Activated T-cell treated with anti-CD3 and anti-CD28 coated beads, Interleukin-2, amount 50 U/mL, for 4 hours (primary cell): ENCODE measurements at regions not wholly inside any gene's neighbourhood (a gene's known extent, or its start where the extent isn't known, plus 50 kb on each side); places are given as distances from the start of the nearest gene placed in this dataset.

Experiments
- ATAC-seq, 2 donors: fragments of 200-7000 bp; cut with Tn5 transposase; one replicate each; pipeline ENCODE4 v1.10.0; 2021
- DNase-seq: peaks from one replicate; pipeline ENCODE4 v3.0.0-alpha.2; 2020
- H3K27me3 Mint-ChIP-seq: one replicate; pipeline ENCODE4 v1.8.0; 2021; ENCODE audit warnings: low read depth, mixed read lengths
- H3K36me3 Mint-ChIP-seq: one replicate; pipeline ENCODE4 v1.8.0; 2022; ENCODE audit warnings: mixed read lengths; ENCODE audit not compliant: insufficient read depth
- H3K4me1 Mint-ChIP-seq: one replicate; pipeline ENCODE4 v1.8.0; 2021; ENCODE audit warnings: low read depth, mixed read lengths
- H3K4me3 Mint-ChIP-seq: one replicate; pipeline ENCODE4 v1.8.0; 2021; ENCODE audit warnings: mild to moderate bottlenecking, moderate library complexity, mixed read lengths
- H3K9me3 Mint-ChIP-seq: one replicate; pipeline ENCODE4 v1.8.0; 2021; ENCODE audit warnings: mixed read lengths

DNA sequence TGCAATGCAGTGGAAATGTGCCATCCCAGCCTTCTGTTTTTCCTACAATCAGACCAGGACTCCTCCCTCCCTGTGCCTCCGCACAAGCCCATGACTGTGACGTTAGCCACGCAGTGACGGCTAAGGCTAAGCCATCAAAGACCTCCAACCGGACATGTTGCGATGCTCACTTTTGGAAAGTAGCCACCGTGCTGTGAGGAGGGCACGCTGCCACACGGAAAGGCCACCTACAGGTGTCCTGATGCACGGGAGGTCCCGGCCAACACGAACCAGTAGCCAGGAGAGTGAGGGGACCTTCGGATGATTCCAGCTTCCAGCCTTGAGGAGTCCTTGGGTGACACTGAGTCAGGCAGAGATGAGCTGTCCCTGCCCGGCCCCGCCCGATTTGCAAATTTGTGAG lies 53.9 kb downstream of the FOXL1 start:
- no peaks in the 10 kb centered on the region for H3K9me3 Mint-ChIP-seq
- DNase-seq = no peak
- H3K4me3 Mint-ChIP-seq = no peak overlapping the region
- peaks cover 17% of the 10 kb centered on the region for H3K27me3 Mint-ChIP-seq
- ATAC-seq = no peak
- H3K4me1 Mint-ChIP-seq = no peaks in the 10 kb centered on the region
- no peaks in the 10 kb centered on the region for H3K36me3 Mint-ChIP-seq

DNA sequence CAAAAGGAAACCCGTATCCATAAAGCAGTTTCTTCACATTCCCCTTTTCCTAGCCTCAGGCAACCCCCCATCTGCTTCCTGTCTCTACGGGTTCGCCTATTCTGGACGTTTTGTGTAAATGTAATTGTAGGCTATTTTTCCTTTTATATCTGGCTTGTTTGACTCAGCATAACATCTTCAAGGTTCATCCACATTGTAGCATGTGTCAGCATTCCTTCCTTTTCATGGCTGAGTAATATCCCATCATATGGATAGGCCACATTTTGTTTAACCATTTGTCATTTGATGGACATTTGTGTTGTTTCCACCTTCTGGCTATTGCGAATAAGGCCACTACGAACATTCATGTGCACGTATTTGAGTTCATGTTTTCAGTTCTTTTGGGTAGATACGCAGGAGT lies 54.6 kb downstream of the FOXL1 start:
- Mint-ChIP-seq H3K4me1 (no peaks in the 10 kb centered on the region), H3K4me3 (no peak overlapping the region), H3K36me3 (no peaks in the 10 kb centered on the region), H3K9me3 (no peaks in the 10 kb centered on the region), H3K27me3 (peaks cover 17% of the 10 kb centered on the region)
- DNase-seq (no peak), ATAC-seq (no peak)

DNA sequence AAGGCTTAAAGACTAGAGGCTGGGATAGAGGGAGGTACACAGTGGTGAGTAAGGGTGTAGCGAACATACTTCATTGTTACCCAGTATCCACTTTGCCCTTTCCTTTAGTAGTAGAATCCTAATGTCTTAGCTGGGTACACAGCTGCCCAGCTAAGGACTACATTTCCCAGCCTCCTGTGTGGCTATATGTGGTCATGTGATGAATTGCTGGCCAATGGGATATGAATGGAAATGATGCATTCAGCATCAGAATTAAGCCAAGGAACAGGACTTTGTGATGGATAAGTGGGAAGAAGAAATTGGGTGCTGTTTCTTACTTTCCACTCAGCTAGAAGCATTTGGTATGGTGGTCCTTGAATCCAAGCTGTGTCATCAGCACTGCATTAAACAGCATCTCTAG lies 55.9 kb downstream of the FOXL1 start:
- no peak for DNase-seq
- no peak for ATAC-seq
- H3K4me3 Mint-ChIP-seq = no peak overlapping the region
- no peaks in the 10 kb centered on the region for H3K36me3 Mint-ChIP-seq
- no peaks in the 10 kb centered on the region for H3K9me3 Mint-ChIP-seq
- H3K27me3 Mint-ChIP-seq = peaks cover 15% of the 10 kb centered on the region
- no peaks in the 10 kb centered on the region for H3K4me1 Mint-ChIP-seq

DNA sequence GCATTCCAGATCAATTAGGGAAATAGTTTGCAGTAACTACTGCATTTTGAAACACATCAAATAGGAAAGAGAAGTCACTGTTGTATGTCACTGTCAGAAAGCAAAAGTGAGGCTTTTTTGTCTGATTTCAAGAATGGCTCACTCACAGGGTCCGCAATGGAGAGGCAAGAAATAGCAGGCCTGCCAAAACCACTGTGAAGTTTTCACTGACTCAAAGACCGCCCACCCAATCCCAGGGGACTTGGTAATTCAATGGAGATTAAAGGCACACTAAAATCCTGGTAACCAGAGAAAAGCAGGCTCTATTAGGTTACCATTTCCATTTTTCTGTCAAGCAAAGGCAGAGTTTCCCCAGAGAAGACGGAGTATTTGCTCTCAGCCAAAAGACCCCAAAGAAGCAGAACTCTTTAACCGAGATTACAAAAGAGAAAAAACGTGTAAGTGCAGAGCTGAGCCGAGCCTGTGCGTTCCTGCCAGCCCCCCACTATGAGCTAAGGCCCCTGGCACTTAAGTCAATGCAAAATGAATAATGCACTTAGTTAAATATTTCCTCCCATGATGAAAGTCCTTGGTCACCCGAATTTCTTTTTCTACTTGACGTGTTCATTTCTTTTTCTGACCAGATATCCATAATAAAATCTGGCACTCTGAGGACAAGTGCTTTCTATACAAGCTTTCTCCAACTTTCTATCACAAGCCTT lies 57.0 kb downstream of the FOXL1 start:
- no peaks in the 10 kb centered on the region for H3K9me3 Mint-ChIP-seq
- ATAC-seq (no peak), DNase-seq (no peak)
- H3K36me3 Mint-ChIP-seq = no peaks in the 10 kb centered on the region
- peaks cover 15% of the 10 kb centered on the region for H3K27me3 Mint-ChIP-seq
- H3K4me3 Mint-ChIP-seq = no peak overlapping the region
- no peaks in the 10 kb centered on the region for H3K4me1 Mint-ChIP-seq

DNA sequence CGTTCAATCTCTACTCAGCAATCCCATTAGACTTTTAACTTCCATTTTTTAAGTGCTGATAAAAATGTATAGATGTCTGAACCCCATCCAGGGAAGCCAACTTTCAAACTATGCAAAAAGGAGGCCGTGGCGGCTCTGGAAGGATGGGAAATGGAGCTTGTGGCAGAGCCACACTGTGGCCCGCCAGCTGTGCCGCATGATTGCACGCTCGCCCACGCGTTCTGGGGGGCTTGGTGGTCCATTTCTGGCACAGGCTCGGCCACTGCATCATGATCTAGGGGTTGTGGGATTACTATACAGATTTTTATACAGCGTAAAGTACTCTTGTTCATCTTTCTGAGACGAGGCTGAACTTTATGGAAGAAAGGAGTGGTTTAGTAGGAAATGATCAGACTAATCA lies 57.6 kb downstream of the FOXL1 start:
- ATAC-seq (no peak), DNase-seq (no peak)
- Mint-ChIP-seq H3K9me3 (no peaks in the 10 kb centered on the region), H3K36me3 (no peaks in the 10 kb centered on the region), H3K4me3 (no peak overlapping the region), H3K4me1 (no peaks in the 10 kb centered on the region), H3K27me3 (peaks cover 15% of the 10 kb centered on the region)

DNA sequence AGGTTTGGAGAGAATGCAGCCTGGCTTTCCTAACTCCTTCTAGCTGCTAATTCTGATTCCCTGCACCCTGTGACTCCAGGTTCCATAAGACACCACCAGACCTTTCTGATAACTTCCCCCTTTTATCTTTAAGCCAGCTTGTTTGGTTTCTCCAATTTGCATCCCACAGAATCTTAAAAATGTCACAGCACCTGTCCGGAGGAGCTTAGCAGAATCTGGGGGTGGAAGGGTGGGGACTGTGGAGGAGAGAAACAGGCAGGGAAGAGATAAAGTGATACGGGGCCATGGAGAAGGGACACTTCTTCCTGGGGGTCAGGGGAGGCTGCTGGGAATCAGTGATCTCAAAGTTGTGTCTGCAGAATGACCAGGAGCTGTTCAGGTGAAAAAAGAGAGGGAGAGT lies 59.4 kb downstream of the FOXL1 start:
- Mint-ChIP-seq H3K36me3 (no peaks in the 10 kb centered on the region), H3K4me3 (no peak overlapping the region), H3K9me3 (no peaks in the 10 kb centered on the region), H3K4me1 (no peaks in the 10 kb centered on the region), H3K27me3 (peaks cover 9% of the 10 kb centered on the region)
- ATAC-seq (no peak), DNase-seq (no peak)

DNA sequence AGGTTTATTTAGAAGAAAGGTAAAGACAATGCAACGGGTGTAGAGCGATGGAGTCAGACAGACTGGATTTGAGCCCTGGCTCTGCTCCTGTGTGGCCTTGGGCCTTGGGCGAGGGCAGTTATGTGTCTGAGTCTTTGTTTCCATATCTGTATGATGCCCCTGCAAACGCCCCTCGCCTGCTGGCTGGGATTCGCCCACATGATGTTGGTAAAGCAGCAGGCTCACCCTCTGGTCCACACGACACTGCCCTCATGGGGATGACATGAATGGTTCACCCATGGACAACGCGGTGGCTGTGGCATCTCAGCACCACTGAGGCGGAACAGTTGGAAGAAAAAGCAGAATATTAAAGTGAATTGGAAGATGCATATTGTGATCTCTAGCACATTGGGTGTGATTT lies 60.3 kb downstream of the FOXL1 start:
- Mint-ChIP-seq H3K36me3 (no peaks in the 10 kb centered on the region), H3K4me1 (no peaks in the 10 kb centered on the region), H3K4me3 (no peak overlapping the region), H3K9me3 (no peaks in the 10 kb centered on the region), H3K27me3 (peaks cover 6% of the 10 kb centered on the region)
- DNase-seq = no peak
- ATAC-seq = no peak

DNA sequence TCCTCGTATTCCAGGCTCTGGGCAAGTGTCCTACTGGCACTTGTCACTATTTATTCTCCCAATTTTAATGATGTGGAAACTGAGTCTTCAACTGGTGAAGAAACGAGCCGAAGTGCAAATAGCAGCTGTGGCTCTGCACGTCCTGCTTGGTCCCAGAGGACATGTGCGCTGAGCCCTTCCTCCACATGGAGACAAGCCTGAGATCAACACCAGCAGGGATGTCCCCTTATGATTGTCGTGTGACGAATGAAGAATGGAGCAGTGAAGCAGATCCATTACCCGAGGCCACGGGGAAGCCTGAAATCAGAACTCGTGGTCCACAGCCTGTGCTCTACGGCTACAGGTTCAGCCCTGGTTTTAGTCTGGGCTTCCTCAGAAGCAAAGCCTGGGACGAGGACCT lies 61.0 kb downstream of the FOXL1 start:
- no peaks in the 10 kb centered on the region for H3K36me3 Mint-ChIP-seq
- DNase-seq (no peak), ATAC-seq (no peak)
- no peaks in the 10 kb centered on the region for H3K4me1 Mint-ChIP-seq
- H3K27me3 Mint-ChIP-seq = peaks cover 6% of the 10 kb centered on the region
- no peak overlapping the region for H3K4me3 Mint-ChIP-seq
- no peaks in the 10 kb centered on the region for H3K9me3 Mint-ChIP-seq

DNA sequence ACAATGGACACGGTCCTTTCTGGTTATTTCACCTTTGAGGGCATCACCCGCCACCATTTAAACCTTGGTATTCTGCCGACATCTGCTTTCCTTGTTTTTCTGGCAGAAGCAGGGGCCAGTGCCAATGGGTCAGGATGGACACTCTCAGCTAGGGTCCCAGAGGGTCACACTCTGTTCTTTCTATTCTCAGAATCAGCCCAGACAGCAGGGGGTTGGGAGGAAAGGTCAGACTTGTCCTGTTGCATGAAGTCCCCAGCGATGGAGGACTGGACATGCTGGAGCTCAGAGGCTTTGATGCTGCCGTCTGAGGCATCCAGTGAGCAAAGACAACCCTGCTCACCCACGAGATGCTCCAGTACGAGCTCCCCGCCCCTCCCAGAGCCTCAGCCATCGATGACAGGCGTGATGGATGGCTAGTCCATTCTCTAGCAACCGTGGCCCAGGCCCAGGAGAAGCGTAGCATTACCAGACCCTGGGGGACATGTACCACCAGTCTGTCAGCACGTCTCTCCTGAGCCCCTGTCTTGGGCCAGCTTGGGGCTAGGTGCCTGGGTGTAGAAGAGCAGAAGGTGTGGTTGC lies 62.0 kb downstream of the FOXL1 start:
- Mint-ChIP-seq H3K27me3 (peaks cover 6% of the 10 kb centered on the region), H3K4me3 (no peak overlapping the region), H3K9me3 (no peaks in the 10 kb centered on the region), H3K4me1 (no peaks in the 10 kb centered on the region), H3K36me3 (no peaks in the 10 kb centered on the region)
- DNase-seq (no peak), ATAC-seq (no peak)

DNA sequence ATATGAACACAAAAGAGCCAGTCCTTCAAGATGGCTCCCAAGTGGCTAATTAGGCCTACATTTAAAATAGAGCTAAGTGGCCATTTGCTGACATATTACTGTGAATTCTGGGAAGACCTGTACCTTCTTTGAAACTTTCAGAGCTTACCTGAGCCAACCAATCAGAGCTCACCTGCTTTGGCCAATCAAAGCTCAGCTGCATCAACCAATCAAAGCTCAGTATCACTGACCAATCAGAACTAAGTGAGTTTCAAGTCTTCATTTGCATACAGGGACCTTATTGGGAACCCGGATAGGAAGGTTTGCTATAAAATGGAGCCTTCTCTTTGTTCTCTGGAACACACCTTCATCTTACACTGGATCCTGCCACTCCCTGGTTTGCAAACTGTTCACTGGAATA lies 63.7 kb downstream of the FOXL1 start:
- no peaks in the 10 kb centered on the region for H3K4me1 Mint-ChIP-seq
- H3K27me3 Mint-ChIP-seq = no peaks in the 10 kb centered on the region
- ATAC-seq (no peak), DNase-seq (no peak)
- H3K9me3 Mint-ChIP-seq = no peaks in the 10 kb centered on the region
- no peaks in the 10 kb centered on the region for H3K36me3 Mint-ChIP-seq
- H3K4me3 Mint-ChIP-seq = no peak overlapping the region

DNA sequence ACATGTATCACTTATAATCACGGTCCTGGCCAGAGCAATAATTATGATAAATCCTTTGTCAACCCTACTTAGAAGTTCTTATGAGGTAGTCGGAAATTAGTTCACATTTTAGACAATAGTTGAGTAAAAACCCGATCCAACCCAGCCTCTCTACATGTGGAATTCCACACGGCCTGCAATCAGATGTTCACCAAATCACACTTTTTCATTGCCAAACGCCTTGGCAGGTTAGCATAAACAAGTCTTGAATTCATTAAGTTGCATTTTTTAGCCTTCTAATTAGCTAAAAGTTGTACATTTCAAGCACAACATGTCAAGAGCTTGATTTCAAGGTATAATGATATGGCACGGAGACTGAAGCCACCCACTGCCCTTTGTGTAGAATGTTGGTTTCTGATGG lies 65.3 kb downstream of the FOXL1 start:
- H3K4me1 Mint-ChIP-seq = no peaks in the 10 kb centered on the region
- H3K9me3 Mint-ChIP-seq = peaks cover 9% of the 10 kb centered on the region
- H3K4me3 Mint-ChIP-seq = no peak overlapping the region
- DNase-seq (no peak), ATAC-seq (no peak)
- H3K36me3 Mint-ChIP-seq = no peaks in the 10 kb centered on the region
- no peaks in the 10 kb centered on the region for H3K27me3 Mint-ChIP-seq

DNA sequence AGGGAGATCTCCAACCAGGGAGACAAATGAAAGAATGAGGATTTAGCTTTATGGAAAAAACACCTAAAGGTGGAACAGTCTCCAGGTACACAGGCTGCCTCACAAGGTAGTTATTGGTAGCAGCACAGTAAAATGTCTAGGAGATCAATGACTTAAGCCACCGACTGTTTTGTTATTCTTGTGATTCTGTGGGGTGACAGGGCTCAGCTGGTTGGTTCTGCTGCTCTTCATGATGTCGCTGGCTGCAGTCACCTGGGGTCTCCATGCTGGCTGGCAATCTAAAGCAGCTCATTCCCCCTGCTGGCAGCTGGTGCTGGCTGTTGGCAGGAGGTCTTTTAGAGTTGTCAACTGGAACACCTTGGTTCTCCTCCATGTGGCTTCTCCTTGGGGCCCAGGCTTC lies 69.2 kb downstream of the FOXL1 start:
- H3K36me3 Mint-ChIP-seq = no peaks in the 10 kb centered on the region
- no peaks in the 10 kb centered on the region for H3K4me1 Mint-ChIP-seq
- ATAC-seq (no peak), DNase-seq (no peak)
- H3K9me3 Mint-ChIP-seq = peaks cover 9% of the 10 kb centered on the region
- H3K27me3 Mint-ChIP-seq = no peaks in the 10 kb centered on the region
- H3K4me3 Mint-ChIP-seq = no peak overlapping the region

DNA sequence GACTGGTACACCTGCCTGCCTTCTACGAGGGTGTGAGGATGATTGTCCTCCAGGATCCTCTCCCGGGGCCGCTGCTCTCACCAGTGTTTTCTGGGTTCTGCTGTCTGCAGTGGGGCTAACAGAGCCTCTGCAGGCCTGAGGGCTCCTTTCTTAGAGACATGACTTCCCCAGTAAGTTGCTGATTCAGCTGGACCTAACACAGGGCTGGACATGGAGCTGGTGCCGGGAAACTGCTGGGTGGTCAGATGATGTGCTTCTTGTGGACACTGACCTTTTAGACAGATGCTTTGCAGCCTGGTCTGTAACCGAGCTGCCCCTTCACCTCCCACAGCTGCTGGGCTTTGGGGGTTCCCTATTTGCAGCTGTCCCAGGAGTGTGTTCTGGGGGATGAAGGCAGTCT lies 71.5 kb downstream of the FOXL1 start:
- no peak overlapping the region for H3K4me3 Mint-ChIP-seq
- peaks cover 9% of the 10 kb centered on the region for H3K9me3 Mint-ChIP-seq
- no peaks in the 10 kb centered on the region for H3K4me1 Mint-ChIP-seq
- DNase-seq = no peak
- no peaks in the 10 kb centered on the region for H3K36me3 Mint-ChIP-seq
- no peak for ATAC-seq
- no peaks in the 10 kb centered on the region for H3K27me3 Mint-ChIP-seq

DNA sequence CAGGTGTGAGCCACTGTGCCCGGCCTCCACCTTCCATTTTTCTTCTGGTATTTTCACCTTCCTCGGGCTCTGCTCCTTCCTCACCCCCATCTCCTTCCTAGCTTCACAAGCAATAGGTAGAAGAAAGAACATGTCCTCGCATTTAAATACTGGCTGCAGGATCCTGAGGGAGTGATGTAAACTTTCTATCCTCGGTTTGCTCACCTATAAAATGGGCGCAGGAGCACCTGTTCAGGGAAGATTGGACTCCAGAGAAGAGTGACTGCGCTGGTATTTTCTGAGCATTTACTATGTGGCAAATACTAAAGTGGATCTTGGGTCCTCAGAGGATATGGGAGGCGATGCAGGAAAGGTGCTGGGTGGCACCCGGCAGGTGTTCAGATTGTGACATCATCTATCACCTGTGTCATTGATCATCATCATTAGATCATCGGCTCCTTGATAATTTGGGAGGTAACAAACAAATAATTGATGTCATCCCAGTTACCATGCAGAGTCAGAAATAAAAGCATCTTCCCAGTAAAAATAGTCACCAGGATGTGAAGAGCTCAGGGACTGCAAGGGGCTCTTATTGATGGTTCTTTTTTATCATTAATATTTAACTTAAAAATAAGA lies 72.8 kb downstream of the FOXL1 start:
- Mint-ChIP-seq H3K4me3 (no peak overlapping the region), H3K27me3 (peaks cover 1% of the 10 kb centered on the region), H3K36me3 (no peaks in the 10 kb centered on the region), H3K4me1 (no peaks in the 10 kb centered on the region), H3K9me3 (peaks cover 9% of the 10 kb centered on the region)
- ATAC-seq (no peak), DNase-seq (no peak)

DNA sequence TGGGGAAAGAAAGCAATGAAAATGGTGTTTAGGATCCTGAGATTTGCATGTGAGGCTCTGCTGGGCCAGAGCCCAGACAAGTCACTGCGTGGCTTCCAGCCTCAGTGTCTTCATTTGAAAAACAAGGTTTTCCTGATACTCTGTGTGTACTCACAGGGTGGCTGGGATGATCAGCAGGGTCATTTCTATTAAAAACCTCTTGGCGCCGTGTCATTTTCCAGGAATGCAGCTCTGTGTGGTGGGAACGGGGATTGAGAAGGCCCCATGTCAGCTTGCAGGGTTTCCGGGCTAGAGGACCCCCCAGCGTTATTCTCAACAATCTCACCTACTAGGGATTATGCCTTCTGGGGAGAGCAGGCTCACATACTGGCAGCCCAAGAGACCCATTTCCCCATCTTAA lies 73.5 kb downstream of the FOXL1 start:
- H3K4me1 Mint-ChIP-seq = no peaks in the 10 kb centered on the region
- no peak for DNase-seq
- H3K27me3 Mint-ChIP-seq = peaks cover 8% of the 10 kb centered on the region
- no peaks in the 10 kb centered on the region for H3K36me3 Mint-ChIP-seq
- peaks cover 9% of the 10 kb centered on the region for H3K9me3 Mint-ChIP-seq
- no peak for ATAC-seq
- no peak overlapping the region for H3K4me3 Mint-ChIP-seq
